KOPT-K1 (cell line): ENCODE measurements at regions not wholly inside any gene's neighbourhood (a gene's known extent, or its start where the extent isn't known, plus 50 kb on each side); places are given as distances from the start of the nearest gene placed in this dataset.
A peak's percentile ranks its signal among the peaks of the same experiment; 100 is the strongest.

Source experiments
- H3K27ac ChIP-seq: fragments of 200-600 bp; sonication (generic); 2 replicates; pipeline ENCODE4 v1.5.1; 2016; ENCODE audit warnings: antibody characterized with exemption, mild to moderate bottlenecking, low read depth, low read length; ENCODE audit not compliant: poor library complexity, severe bottlenecking
- H3K36me3 ChIP-seq: fragments of 200-600 bp; sonication (generic); 2 replicates; pipeline ENCODE4 v1.5.1; 2017; ENCODE audit warnings: antibody characterized with exemption, mild to moderate bottlenecking, low read length, moderate library complexity; ENCODE audit not compliant: insufficient read depth
- H3K9me3 ChIP-seq: fragments of 200-600 bp; sonication (generic); 2 replicates; pipeline ENCODE4 v1.5.1; 2017; ENCODE audit warnings: antibody characterized with exemption, low read length, mild to moderate bottlenecking; ENCODE audit not compliant: insufficient read depth, poor library complexity, severe bottlenecking

DNA sequence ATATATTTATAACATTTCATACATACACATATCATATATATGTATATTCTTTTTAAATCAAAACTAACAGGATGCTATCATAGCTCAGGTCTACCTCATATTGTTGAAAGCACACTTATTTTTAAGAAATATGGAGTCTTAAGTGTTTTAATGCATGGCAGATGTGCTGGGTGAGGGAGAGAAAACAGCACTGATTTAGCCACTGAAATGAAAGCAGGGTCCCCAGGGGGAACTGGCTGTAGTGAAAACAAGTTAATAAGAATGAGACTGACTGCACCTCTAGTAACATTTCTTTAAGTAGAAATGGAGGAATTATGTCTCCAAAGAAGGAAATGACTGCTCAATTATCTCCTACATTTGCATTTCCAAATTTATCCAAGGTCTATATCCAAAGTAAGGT is 857.8 kb downstream of the DCDC2C start:
- Histone ChIP-seq H3K9me3 (no peaks in the 10 kb centered on the region), H3K36me3 (no peaks in the 10 kb centered on the region), H3K27ac (no peak overlapping the region)

DNA sequence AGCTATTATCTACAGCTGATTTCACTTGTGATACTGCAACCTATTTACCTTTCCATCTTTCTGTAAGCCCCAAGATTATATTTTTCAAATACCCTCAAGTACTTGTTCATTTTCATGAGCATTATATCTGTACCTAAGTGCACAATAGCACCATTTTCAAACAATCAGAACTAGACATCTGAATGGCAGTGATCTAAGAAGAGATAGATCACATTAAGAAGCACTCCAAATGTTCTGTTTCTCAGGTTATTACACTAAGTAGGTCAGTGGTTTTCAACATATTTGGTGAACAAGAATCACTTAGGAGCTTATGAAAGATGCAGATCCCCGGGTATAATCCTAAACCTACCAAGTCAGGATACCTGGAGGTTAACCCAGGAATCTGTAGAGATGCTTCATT is 872.7 kb downstream of the DCDC2C start:
- Histone ChIP-seq H3K36me3 (no peaks in the 10 kb centered on the region), H3K27ac (no peak overlapping the region), H3K9me3 (no peaks in the 10 kb centered on the region)

DNA sequence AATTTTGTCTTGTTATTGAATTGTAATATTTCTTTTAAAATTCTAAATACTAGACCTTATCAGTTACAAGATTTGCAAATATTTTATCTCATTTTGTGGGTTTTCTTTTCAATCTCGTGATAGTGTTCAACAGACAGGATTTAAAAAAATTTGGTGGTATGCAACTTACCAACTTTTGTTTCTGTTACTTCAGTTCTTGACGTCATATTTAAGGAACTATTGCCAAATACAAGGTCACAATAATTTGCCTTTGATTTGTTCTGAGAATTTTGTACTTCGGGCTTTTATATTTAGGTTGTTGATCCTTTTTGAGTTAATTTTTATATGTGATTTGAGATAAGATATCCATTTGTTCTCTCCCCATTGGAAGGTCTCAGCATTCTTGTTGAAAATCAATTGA is 876.6 kb downstream of the DCDC2C start:
- H3K27ac ChIP-seq: no peak overlapping the region
- H3K36me3 ChIP-seq: no peaks in the 10 kb centered on the region
- no peaks in the 10 kb centered on the region for H3K9me3 ChIP-seq

DNA sequence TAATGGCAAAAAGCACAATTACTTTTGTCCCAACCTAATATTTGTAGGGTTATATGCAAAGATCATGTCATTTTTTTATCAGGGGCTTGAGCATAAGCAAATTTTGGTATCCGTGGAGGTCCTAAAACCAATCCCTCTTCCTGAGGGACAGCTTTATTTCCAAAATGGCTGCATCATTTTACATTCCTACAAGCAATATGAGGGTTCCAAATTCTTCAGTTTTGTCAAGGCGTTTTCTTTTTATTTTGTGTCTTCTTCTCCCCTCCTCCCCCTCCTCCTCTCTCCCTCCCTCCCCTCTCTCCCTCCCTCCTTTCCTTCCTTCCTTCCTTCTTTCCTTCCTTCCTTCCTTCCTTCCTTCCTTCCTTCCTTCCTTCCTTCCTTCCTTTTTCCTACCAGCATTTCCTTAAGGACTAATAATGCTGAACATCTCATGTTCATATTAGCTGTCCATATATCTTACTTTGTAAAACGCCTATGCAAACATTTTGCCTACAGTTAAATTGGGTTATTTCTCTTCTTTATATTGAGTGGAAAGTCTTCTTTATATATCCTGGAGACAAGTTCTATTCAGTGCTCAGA is 881.8 kb downstream of the DCDC2C start:
- Histone ChIP-seq H3K36me3 (no peaks in the 10 kb centered on the region), H3K9me3 (no peaks in the 10 kb centered on the region), H3K27ac (no peak overlapping the region)

GRCh38 chr2:4588606-4589005 is 885.2 kb downstream of the DCDC2C start:
- Histone ChIP-seq H3K27ac (no peak overlapping the region), H3K9me3 (no peaks in the 10 kb centered on the region)

DNA sequence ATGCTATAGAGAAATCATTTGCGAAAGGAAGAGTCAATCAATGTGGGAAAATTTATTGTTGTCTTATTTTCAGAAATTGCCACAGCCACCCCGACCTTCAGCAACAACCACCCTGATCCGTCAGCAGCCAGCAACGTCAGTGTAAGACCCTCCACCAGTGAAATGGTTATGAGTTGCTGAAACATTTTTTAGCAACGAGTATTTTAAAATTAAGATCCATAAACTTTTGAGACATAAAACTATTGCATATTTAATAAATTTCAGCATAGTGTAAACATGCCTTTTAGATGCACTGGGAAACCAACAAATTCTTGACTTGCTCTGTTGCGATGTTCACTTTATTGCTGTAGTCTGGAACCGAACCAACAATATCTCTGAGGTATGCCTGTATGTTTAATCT is 887.9 kb downstream of the DCDC2C start:
- no peaks in the 10 kb centered on the region for H3K9me3 ChIP-seq
- H3K36me3 ChIP-seq: no peaks in the 10 kb centered on the region
- no peak overlapping the region for H3K27ac ChIP-seq

More at GRCh38 chr2:4588606-4589005, 885.2 kb downstream of the DCDC2C start:
- no peaks in the 10 kb centered on the region for H3K36me3 ChIP-seq

- H3K27ac ChIP-seq: no peak overlapping the region
- no peaks in the 10 kb centered on the region for H3K9me3 ChIP-seq
Measured at GRCh38 chr2:4597400-4597799, 894.0 kb downstream of the DCDC2C start.

DNA sequence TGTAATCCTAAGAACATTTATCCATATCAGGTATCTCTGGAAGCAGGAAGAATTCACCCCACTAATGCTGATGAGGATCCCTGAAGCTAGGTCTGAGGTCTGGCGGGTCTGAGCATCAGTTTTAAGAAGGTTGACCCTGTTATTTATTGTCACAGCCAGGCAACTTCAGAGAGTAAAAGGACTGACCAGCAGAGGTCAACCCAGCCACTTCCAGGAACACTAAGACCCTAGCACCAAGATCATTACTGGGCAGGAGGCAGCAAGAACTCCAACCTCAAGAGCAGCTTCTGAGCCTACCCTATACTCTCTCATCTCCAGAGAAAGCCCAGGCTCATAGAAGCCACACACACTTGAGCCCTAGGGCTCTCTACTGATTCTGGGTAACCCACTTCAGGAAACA is 901.4 kb downstream of the DCDC2C start:
- Histone ChIP-seq H3K27ac (no peak overlapping the region), H3K9me3 (no peaks in the 10 kb centered on the region), H3K36me3 (no peaks in the 10 kb centered on the region)

More at GRCh38 chr2:4597400-4597799, 894.0 kb downstream of the DCDC2C start:
- no peaks in the 10 kb centered on the region for H3K36me3 ChIP-seq

- Histone ChIP-seq H3K9me3 (no peaks in the 10 kb centered on the region), H3K27ac (no peak overlapping the region), H3K36me3 (no peaks in the 10 kb centered on the region)
Measured at GRCh38 chr2:4618141-4618540, 914.8 kb downstream of the DCDC2C start.

- no peak overlapping the region for H3K27ac ChIP-seq
Measured at GRCh38 chr2:4618630-4619228, 915.4 kb downstream of the DCDC2C start.

GRCh38 chr2:4628998-4629501 is 925.7 kb downstream of the DCDC2C start:
- no peaks in the 10 kb centered on the region for H3K9me3 ChIP-seq
- H3K36me3 ChIP-seq: no peaks in the 10 kb centered on the region
- peak overlapping the region; percentile 25 for H3K27ac ChIP-seq

More at GRCh38 chr2:4618630-4619228, 915.4 kb downstream of the DCDC2C start:
- Histone ChIP-seq H3K36me3 (no peaks in the 10 kb centered on the region), H3K9me3 (no peaks in the 10 kb centered on the region)

GRCh38 chr2:4635289-4635688 is 931.9 kb downstream of the DCDC2C start:
- no peaks in the 10 kb centered on the region for H3K36me3 ChIP-seq
- H3K9me3 ChIP-seq: no peaks in the 10 kb centered on the region
- H3K27ac ChIP-seq: no peak overlapping the region

DNA sequence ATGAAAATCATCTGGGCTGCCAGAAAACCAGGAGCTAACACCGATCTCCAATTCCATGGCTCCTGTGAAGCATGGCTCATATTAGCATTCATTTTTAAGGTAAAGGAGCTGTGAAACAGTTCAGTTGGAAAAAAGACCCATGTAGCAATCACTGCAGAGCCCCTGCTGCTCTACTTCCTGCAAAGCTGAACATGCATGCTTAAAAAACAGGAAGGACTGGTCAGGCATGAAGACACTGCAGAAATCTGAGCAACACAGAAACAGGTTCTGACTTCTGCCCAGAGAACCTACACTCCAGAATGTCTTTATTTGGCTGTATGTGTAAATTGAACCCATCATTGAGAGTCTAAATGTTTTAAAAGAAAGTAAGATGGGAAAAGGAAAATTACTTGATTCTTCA is 950.6 kb downstream of the DCDC2C start:
- Histone ChIP-seq H3K27ac (no peak overlapping the region), H3K36me3 (no peaks in the 10 kb centered on the region), H3K9me3 (no peaks in the 10 kb centered on the region)

- Histone ChIP-seq H3K9me3 (no peaks in the 10 kb centered on the region), H3K36me3 (no peaks in the 10 kb centered on the region), H3K27ac (no peak overlapping the region)
Measured at GRCh38 chr2:4656326-4656725, 953.0 kb downstream of the DCDC2C start.

DNA sequence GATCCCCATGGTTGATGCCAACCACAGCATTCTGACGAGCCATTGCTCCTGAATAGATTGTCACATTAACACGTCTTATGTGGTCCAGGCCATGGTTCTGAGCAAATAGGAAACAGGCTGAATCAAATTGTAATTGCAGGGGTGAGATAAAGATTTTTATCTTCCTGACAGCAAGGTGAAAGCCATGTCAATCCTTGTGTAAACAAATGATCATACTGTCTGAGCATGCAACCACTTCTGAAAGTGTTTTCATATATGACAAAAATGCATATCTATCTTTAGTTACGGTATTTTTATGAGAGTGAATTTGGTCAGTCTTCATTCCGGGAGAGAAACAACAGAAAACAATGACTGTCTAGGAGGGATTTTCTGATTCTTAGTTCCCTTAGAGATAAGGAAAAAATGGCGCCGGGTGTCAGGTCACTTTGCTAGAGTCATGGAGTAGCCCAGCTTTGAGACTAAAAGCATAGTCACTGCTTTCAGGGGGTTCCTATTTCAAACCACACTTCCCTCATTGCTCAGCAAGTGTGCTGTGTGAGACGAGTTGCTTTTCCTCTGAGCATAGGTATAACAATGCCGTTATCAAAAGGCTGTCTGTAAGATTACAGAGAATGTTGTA is 958.9 kb downstream of the DCDC2C start:
- Histone ChIP-seq H3K36me3 (no peaks in the 10 kb centered on the region), H3K9me3 (no peaks in the 10 kb centered on the region), H3K27ac (no peak overlapping the region)

- Histone ChIP-seq H3K36me3 (no peaks in the 10 kb centered on the region), H3K9me3 (peaks cover 4% of the 10 kb centered on the region), H3K27ac (no peak overlapping the region)
Measured at GRCh38 chr2:4668381-4668780, 965.0 kb downstream of the DCDC2C start.
